Renal cortical epithelial cell (primary cell): ENCODE measurements at regions not wholly inside any gene's neighbourhood (a gene's known extent, or its start where the extent isn't known, plus 50 kb on each side); places are given as distances from the start of the nearest gene placed in this dataset.
A peak's percentile ranks its signal among the peaks of the same experiment; 100 is the strongest.
"Not testable (repeated sequence)": the region's sequence is repeated elsewhere in the genome, so short reads cannot be mapped to it uniquely, and the experiment has no call there.

Experiments used
- DNase-seq: peaks from one replicate; pipeline ENCODE4 v3.0.0-alpha.2; 2011; ENCODE audit warnings: low read depth

DNA sequence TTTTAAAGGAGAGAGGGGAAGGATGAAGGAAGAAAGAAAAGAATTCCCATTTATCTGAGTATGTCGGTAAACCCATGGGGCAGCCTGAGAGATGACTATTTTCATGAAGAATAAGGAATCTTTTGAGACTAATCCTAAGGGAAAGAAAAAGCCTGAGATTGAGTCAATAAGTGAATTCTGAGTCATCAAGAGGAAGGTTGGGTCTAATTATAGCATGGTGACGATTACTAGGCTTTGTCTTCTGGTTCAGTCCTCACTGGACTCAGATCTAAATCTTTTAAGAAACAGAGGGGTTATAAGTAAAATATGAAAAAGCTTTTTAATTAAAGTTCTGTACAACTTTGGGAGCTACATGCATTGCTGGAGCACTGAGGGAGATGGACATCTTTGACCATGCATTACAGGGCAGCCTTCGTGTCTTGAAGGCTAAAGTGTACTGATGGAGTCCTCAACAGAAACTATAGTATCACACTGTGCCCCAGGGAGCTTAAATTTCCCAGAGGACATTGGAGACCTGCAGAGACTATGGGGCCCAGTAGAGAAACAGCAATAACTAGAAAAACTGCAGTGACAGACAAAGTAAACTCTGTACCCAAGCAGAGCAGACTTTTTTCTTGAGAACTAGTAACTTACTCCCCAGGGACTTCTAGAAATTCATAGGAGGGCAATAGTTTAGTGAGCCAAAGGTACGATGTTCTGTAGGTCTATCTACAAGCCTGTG is 260.9 kb downstream of the RAD51AP2 start:
- DNase-seq: peak; percentile 6

DNA sequence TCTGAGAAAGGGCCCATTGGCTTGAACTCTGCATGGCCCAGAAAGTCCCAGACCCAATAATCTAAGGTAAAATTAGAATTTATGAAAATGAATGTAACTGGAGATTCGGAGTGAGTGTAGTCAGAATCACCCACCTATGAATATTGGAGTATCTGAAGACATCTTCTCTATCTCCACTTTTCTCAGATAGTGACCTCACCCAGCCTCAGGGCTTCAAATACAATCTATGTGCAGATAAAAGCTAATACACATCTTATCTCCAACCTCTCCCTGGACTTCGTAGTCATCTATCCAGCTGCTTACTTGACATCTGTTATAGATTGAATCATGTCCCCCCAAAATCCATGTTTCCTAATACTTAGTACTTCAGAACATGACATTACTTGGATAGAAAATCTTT is 263.2 kb downstream of the RAD51AP2 start:
- no peak for DNase-seq

DNA sequence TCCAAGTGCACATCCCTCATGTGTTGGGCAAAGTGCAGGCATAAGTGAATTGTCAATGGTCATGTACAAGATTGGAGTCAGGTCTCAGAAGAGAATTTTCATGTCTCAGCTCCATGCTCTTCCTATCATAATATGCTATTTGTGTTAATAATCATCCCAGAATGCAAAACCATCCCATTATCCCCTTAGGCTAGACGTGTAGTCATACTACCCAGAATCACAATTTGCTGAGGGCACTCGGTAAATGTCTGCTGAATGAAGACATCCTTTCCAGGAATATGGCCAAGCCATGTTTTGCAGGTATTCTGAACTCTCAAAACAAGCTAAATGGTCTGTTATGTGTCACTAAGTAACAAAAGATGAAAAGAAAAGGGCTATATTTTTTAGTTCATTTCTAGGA is 263.8 kb downstream of the RAD51AP2 start:
- no peak for DNase-seq

DNA sequence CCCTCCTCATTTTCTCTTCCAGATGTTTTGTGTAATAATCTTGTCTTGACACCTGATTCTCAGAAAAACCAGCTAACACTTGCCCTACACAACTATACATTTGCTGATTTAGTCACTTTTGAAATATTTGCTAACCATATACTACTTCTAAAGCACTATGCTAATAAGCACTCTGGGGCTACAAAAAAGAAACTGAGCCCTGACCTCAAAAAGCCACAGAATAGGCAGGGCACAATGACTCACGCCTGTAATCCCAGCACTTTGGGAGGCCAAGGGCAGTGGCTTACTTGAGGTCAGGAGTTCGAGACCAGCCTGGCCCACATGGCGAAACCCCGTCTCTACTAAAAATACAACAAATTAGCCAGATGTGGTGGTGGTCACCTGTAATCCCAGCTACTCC is 266.0 kb downstream of the RAD51AP2 start:
- DNase-seq: no peak

DNA sequence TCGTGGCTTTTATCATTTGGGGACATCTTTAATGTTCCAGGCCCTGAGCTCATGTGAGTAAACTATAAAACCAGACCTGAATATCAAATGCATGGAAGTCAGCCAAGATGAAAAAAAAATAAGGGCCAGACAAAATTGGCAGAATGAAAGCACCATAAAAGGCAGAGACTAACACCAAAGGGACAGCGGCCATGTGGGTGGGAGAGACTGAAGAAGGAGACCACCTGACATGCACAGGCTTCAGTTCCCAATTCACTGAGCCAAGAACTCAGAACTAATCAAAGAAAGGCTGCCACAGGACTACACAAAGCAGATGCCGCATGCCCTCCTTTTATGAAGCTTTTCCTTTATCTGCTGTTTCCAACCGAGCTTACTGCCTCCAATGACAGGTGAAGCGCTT is 267.1 kb downstream of the RAD51AP2 start:
- no peak for DNase-seq

DNA sequence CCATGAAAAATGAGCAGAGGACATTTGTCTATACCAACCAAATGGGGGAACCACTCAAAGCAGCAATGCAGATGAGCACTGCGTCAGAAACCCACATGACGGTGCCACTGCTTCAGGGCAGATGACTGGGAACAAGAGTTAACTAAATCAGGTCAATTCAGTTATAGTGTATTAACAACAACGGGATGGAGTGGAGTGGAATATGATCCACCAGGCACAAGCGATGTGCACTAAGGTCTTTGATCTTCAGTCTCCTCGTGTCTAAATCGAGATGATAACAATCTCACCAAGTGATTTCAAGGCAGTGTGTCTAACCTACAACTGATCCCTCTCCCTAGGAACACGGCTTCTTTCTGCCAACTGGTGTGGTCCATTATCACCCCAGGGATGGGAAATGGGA is 269.0 kb downstream of the RAD51AP2 start:
- no peak for DNase-seq

DNA sequence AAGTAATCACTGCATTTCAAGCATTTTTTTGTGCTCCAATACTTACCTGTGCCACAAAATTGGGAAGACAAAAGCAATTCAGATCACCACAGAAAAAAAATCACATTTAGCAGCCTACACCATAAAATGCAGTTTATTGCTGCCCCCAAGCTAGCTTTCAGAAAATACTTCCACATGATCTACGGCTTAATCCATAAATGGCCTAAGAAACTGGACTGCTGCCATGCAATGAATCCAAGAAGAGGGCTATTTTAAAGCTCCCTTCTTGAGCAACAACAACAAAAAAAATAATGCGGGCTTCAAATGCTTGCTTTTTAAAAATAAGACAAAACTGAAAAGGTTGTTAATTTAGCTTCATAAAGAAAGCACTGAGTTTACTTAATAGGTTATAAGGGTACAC is 272.3 kb downstream of the RAD51AP2 start:
- no peak for DNase-seq

DNA sequence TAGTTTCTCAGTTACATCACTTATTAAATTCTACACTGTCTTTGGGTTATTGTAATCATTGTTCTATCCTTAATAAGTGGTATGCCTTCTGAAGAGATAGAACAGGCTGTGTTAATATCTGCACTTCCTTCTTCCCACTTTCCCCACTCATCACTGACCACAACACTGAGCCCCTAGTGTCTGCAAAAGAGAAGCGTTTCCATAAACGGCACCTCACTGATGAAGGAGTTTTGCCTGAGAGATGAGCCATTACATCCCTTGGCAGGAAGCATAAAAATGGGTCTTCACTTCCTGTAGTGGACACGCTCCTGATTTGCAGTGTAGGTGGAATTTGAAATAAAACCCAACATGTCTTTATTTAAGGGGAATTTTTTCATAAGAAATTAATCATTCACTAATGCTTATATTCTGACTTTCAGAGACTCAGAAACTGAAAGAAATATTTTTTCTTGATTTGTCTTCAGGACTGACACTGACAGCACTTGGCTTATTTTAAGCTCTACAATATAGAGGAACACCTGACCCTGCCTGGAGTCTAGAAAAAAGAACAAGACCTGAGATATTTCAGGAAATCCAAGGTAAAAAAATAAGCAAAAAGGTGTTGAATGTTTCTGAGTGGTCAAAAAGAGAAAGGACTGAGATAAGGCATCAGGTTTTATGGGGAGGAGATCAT is 275.3 kb downstream of the RAD51AP2 start:
- no peak for DNase-seq

DNA sequence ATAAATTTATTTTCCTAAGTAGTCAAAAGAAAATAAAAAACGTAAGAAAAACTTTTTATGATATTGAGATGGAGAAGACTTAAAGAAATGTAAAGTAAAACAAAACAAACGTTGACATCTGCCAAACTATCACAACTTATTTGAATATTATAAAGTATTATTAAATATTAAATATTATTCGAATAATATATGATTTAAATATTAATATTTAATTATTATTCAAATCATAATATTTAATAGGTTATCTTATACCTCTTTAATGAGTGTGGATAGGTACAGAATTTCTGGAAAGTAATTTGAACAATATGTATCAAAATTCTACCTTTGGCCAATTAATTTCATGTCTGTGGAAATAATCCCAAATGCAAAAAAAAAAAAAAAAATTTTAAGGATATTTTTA is 278.7 kb downstream of the RAD51AP2 start:
- no peak for DNase-seq

DNA sequence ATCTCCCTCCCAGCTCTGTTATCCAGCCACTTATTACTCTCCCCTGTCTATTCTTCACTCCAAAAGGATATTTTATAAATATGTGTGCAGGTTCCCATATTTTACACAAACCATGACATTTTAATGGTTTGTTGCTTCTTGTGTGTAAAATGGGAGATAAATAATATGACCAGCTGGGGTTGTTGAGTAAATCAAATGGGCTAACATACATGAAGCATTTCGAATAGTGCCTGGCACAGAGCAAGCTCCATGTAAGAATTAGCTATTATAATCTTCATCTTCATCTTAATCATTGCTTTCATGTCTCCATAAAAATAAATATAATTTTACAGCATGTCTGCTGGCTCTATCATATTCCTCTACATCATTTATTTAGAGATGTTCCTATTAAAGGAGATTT is 283.1 kb downstream of the RAD51AP2 start:
- DNase-seq: no peak

DNA sequence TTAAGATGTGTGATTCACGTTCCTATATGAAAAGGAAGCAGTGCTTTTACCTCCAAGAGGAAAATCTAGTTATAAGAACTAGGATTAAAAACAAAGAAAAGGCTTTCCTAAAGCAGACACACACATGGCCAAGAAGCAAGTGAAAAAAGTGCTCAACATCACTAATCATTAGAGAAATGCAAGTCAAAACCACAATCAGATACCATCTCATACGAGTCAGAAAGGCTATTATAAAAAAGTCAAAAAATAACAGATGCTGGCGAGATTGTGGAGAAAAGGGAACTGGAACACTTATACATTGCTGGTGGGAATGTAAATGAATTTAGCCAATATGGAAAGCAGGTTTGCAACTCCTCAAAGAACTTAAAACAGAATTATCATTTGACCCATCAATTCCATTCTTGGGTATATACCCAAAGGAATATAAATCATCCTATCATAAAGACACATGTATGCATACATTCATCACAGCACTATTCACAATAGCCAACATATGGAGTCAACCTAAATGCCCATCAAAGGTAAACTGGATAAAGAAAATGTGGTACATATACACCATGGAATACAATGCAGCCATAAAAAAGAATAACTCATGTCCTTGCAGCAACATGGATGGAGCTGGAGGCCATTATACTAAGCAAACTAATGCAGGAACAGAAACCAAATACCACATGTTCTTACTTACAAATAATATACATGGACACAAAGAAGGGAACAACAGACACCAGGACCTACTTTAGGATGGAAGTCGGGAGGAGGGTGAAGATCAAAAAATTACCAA is 285.3 kb downstream of the RAD51AP2 start:
- no peak for DNase-seq

DNA sequence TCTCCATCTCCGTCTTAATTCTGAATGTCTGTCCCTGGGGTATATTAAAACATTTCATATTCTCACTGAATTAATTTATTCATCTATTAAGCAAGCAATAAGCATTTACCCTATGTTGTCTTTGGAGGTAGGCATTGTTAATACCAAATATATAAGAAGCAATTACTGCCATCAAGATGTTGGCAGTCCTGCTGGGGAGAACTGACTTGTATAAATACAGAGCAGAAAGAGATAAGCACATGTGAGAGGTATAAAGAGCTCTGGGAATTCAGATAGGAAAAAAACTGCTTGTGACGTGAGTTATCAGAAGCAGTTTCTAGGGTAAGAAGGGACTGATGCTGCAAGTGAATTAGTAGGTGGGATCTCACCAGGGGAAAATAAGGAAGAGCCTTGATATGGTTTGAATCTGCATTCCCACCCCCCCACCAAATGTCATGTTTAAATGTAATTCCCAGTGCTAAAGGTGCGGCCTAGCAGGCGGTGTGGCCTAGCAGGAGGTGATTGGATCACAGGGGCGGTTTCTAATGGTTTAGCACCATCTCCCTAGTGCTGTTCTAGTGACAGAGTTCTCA is 286.8 kb downstream of the RAD51AP2 start:
- no peak for DNase-seq

DNA sequence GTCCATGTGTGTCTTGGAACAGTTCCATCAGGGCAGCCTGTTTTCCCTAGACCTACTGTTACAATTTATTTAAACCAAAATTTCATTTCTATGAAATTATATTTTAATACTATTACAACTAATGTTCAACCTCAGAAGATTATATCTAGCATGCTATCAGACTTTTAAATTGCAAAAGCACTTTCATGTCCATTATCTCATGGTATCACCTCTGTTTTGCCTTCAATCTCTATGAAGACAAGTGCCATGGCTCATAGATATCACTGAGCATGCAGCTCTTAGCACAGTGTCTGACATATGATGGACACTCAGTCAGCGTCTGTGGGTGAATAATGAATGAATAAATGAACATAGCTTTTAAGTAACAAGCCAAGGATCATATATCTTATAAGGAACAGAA is 288.8 kb downstream of the RAD51AP2 start:
- no peak for DNase-seq

DNA sequence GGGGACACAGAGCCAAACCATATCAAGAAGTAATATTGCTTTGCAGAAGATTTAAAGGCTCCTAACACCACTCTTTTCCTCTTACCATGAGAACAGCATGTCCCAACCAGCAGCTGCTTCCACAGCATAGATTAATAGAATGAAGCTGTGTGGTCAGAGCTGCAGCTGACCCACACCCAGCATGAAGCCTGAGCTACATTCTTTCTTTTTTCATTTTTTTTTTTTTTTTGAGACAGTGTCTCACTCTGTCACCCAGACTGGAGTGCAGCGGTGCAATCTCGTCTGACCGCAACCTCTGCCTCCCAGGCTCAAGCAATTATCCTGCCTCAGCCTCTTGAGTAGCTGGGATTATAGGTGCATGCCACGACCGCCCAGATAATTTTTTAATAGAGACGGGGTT is 289.8 kb downstream of the RAD51AP2 start:
- DNase-seq: no peak

DNA sequence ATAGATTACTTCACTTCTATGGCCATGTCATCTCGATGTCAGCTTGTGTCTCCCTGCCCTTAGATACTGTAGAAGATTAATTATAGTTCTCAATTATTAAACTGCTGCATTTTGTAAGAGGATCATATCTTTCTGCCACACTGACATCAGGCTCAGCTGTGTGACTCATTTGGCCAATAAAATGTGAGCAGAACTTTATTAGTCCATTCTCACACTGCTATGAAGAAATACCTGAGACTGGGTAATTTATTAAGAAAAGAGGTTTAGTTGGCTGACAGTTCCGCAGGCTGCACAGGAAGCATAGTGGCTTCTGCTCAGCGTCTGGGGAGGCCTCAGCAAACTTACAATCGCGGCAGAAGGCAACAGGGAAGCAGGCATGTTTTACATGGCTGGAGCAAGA is 290.4 kb downstream of the RAD51AP2 start:
- DNase-seq: no peak

DNA sequence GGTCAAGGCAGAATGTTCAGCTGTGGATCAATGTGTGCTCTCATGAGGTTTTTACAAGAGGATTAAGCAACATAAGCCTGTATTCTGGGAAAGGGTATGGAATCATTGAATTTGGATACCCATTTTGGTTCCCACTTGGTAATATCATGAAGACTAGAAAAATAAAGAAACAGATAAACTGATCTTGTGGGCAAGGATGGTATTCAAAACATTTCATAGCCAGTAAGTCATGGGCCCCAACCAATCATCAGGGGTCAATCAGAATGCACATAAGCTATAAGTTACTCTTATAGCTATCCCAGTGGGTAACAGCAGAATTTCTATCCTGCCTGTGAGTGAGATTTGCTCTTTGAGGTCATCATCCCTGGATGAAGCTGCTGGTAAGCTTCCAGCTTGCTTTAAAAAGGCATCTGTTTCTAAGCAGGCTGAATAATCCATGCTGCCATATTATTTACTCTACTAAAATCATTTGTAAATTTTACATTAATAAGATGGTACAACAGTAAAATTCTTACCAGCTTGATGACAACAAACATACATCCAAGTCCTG is 291.2 kb downstream of the RAD51AP2 start:
- DNase-seq: no peak

DNA sequence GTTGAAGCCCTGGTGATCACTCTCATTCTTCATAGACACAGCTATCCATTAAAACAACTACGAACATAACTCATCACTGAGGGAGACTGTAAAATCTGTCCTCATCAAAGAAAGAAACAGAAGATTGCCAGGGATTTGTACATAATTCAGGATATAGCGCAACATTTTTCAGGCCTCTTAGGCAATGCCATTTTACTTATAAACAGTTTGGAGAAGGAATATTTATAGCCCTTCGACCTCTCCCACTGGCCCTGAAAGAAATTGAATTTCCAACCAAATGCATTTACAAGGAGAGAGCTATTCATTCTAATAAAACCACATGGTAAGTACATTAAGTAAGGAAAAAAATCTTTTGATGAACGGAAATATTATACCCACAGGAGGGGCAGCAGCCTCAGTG is 295.0 kb downstream of the RAD51AP2 start:
- DNase-seq: no peak

DNA sequence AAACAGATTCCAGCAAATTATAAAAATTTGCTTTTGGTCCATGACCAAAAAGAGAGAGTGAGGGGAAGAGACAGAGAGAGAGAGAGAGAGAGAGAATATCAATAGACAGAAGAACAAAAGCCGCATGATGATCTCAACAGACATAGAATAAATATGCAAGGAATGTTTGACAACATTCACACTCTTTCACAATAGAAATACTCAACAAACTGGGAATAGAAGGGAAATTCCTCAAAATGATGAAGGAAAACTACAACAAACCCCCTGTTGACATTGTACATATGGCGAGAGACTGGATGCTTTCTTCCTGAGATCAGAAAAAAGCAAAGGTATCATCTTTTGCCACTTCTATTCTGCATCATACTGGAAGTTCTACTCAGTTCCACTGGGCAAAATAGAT is 309.7 kb downstream of the RAD51AP2 start:
- peak; percentile 39 for DNase-seq

DNA sequence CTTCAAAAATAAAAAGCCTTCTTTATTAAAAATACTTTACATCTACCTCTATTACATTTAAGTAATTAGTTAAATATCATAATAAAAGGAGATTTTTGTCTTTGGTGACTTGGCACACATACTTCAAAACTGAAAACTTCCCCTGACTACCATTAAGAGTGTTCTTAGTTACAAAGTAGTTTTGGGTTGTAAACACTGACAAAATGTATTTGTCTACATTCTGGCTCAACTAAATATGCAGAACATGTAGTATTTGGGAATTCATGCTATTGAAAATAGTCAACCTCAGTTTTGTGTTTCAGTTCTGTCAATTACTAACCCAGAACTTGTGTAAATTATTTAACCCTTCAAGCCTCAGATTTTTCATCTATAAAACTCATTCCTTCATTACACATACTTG is 311.5 kb downstream of the RAD51AP2 start:
- DNase-seq: no peak

DNA sequence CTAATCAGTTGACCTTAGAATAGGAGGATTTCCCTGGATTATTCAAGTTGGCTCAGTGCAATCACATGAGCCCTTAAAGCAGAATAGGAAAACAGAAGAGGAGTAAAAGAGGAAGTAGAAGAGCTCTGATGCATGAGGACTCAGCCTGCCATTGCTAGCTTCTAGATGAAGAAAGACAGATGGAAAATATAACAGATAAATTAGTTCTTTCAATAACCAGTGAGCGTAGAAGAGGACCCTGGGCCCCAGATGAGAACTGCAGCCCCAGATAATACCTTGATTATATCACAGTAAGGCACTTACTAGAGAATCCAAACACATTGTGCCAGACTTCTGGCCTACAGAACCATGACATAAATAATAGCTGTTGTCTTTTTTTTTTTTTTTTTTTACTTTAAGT is 314.0 kb downstream of the RAD51AP2 start:
- not testable (repeated sequence) for DNase-seq

DNA sequence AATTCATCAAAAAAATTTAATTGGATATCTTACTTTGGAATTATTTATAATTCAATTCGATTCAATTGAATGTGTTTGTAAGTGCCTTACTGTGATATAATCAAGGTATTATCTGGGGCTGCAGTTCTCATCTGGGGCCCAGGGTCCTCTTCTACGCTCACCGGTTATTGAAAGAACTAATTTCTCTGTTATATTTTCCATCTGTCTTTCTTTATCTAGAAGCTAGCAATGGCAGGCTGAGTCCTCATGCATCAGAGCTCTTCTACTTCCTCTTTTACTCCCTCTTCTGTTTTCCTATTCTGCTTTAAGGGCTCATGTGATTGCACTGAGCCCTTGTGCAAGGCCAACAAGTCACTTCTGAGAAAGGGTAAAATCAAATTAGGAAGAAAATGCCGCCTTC is 315.6 kb downstream of the RAD51AP2 start:
- DNase-seq: not testable (repeated sequence)

DNA sequence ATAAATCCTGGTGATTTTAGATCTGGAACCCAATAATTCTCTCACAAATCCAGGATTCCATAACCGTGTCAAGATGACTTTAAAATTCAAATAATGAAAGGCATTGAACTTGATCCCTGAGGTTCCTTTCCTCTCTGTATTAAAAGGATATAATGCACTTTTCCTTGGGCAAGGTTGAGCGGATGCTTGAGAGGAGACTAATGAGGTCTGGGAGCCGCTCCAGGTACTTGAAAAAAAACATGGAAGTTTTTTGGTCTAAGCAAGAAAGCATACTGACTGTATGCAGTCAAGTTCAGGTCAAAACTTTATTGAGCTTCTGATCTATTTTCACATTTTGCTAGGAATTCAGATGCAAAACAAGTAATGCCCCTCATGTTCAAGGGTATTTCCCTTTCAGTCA is 318.5 kb downstream of the RAD51AP2 start:
- no peak for DNase-seq
